ENCODE measurements at regions not wholly inside any gene's neighbourhood (a gene's known extent, or its start where the extent isn't known, plus 50 kb on each side); places are given as distances from the start of the nearest gene placed in this dataset.

- no peak overlapping the region for H3K4me3 ChIP-seq (ENCODE audit: low read length)
- H3K27ac ChIP-seq (ENCODE audit: low read length): no peak overlapping the region
- no peak overlapping the region for H2AFZ ChIP-seq (ENCODE audit: low read length)
- H3K4me1 ChIP-seq (ENCODE audit: insufficient read depth, low read length): no peaks in the 10 kb centered on the region
- no peaks in the 10 kb centered on the region for H4K20me1 ChIP-seq (ENCODE audit: low read length)
- DNase-seq: no peak
- H3K9me2 ChIP-seq (replicated peaks; ENCODE audit: low read length): no peaks in the 10 kb centered on the region
- ChIA-PET CTCF (no interaction called here), POLR2A (ENCODE audit: unreplicated experiment) (no interaction called here)
- H3F3A ChIP-seq (ENCODE audit: low read length, unreplicated experiment): no peaks in the 10 kb centered on the region
- no peaks in the 10 kb centered on the region for H3K27me3 ChIP-seq (ENCODE audit: low read length)
- H3K79me2 ChIP-seq (ENCODE audit: low read length): no peaks in the 10 kb centered on the region
- no peaks in the 10 kb centered on the region for H3K9me3 ChIP-seq (ENCODE audit: low read length)
- no peak overlapping the region for H3K4me2 ChIP-seq (ENCODE audit: low read length)
- intact Hi-C loops (cut with micrococcal nuclease): no loop called here
- no TSS peak for BruUV-seq (replicated peaks)
- H3K36me3 ChIP-seq (ENCODE audit: low read depth, low read length): no peaks in the 10 kb centered on the region
- no peak overlapping the region for H3K9ac ChIP-seq (ENCODE audit: low read length)
- no peak for TF ChIP-seq EZH2phosphoT487 (IDR thresholded peaks at IDR 0.05; ENCODE audit: borderline replicate concordance, low read length)
- TF ChIP-seq CTCF (conservative IDR thresholded peaks at IDR 0.05; ENCODE audit: low read depth, low read length): no peak
- no peak for TF ChIP-seq EZH2 (IDR thresholded peaks at IDR 0.05; ENCODE audit: low read length, unreplicated experiment)
- no peak for ATAC-seq
These were observed 741.5 kb downstream of the BRD1 start for GRCh38 chr22:49086181-49086580.

- Histone ChIP-seq H3K9me3 (ENCODE audit: low read length) (no peaks in the 10 kb centered on the region), H3K27me3 (ENCODE audit: low read length) (no peaks in the 10 kb centered on the region), H3K79me2 (ENCODE audit: low read length) (no peaks in the 10 kb centered on the region), H3K36me3 (ENCODE audit: low read depth, low read length) (no peaks in the 10 kb centered on the region), H3K9ac (ENCODE audit: low read length) (no peak overlapping the region), H3K4me3 (ENCODE audit: low read length) (no peak overlapping the region), H3K9me2 (replicated peaks; ENCODE audit: low read length) (no peaks in the 10 kb centered on the region), H3K4me1 (ENCODE audit: insufficient read depth, low read length) (no peaks in the 10 kb centered on the region), H3F3A (ENCODE audit: low read length, unreplicated experiment) (no peaks in the 10 kb centered on the region), H2AFZ (ENCODE audit: low read length) (no peak overlapping the region), H3K27ac (ENCODE audit: low read length) (no peak overlapping the region), H3K4me2 (ENCODE audit: low read length) (no peak overlapping the region), H4K20me1 (ENCODE audit: low read length) (no peaks in the 10 kb centered on the region)
- ChIA-PET CTCF (no interaction called here), POLR2A (ENCODE audit: unreplicated experiment) (no interaction called here)
- intact Hi-C loops (cut with micrococcal nuclease): no loop called here
- no peak for ATAC-seq
- BruUV-seq (replicated peaks): no TSS peak
- DNase-seq: peak; percentile 2
- TF ChIP-seq EZH2phosphoT487 (IDR thresholded peaks at IDR 0.05; ENCODE audit: borderline replicate concordance, low read length): no peak
- no peak for TF ChIP-seq CTCF (conservative IDR thresholded peaks at IDR 0.05; ENCODE audit: low read depth, low read length)
- TF ChIP-seq EZH2 (IDR thresholded peaks at IDR 0.05; ENCODE audit: low read length, unreplicated experiment): no peak
These were observed 743.5 kb downstream of the BRD1 start for GRCh38 chr22:49084206-49084605.

- H3K4me1 ChIP-seq (ENCODE audit: insufficient read depth, low read length): no peaks in the 10 kb centered on the region
- no TSS peak for BruUV-seq (replicated peaks)
- CTCF ChIA-PET: no interaction called here
- ATAC-seq (no peak), DNase-seq (no peak)
- intact Hi-C loops (cut with micrococcal nuclease): no loop called here
- no peak for TF ChIP-seq CTCF (conservative IDR thresholded peaks at IDR 0.05; ENCODE audit: low read depth, low read length)
- no peak for TF ChIP-seq EZH2 (IDR thresholded peaks at IDR 0.05; ENCODE audit: low read length, unreplicated experiment)
- no peak for TF ChIP-seq EZH2phosphoT487 (IDR thresholded peaks at IDR 0.05; ENCODE audit: borderline replicate concordance, low read length)
- no peaks in the 10 kb centered on the region for H3K36me3 ChIP-seq (ENCODE audit: low read depth, low read length)
- no peak overlapping the region for H3K27ac ChIP-seq (ENCODE audit: low read length)
- POLR2A ChIA-PET (ENCODE audit: unreplicated experiment): no interaction called here
- no peak overlapping the region for H3K4me2 ChIP-seq (ENCODE audit: low read length)
- no peaks in the 10 kb centered on the region for H3F3A ChIP-seq (ENCODE audit: low read length, unreplicated experiment)
- no peaks in the 10 kb centered on the region for H4K20me1 ChIP-seq (ENCODE audit: low read length)
- no peak overlapping the region for H2AFZ ChIP-seq (ENCODE audit: low read length)
- H3K9ac ChIP-seq (ENCODE audit: low read length): no peak overlapping the region
- H3K9me2 ChIP-seq (replicated peaks; ENCODE audit: low read length): no peaks in the 10 kb centered on the region
- no peak overlapping the region for H3K4me3 ChIP-seq (ENCODE audit: low read length)
- H3K27me3 ChIP-seq (ENCODE audit: low read length): no peaks in the 10 kb centered on the region
- no peaks in the 10 kb centered on the region for H3K9me3 ChIP-seq (ENCODE audit: low read length)
- no peaks in the 10 kb centered on the region for H3K79me2 ChIP-seq (ENCODE audit: low read length)
These were observed 744.1 kb downstream of the BRD1 start for GRCh38 chr22:49083607-49084006.

All from PC-3 (cell line).